ENCODE measurements at regions not wholly inside any gene's neighbourhood (a gene's known extent, or its start where the extent isn't known, plus 50 kb on each side); places are given as distances from the start of the nearest gene placed in this dataset.
A peak's percentile ranks its signal among the peaks of the same experiment; 100 is the strongest.

GRCh38 chr21:38959692-38960061 is 153.9 kb downstream of the ETS2 start:
- DNase-seq (ENCODE audit: extremely low read depth, low read depth) = no peak
- TF ChIP-seq CTCF (IDR thresholded peaks at IDR 0.05; ENCODE audit: low read depth, low read length) = no peak

- peak; percentile 48 for DNase-seq (ENCODE audit: extremely low read depth, low read depth)
- TF ChIP-seq CTCF (IDR thresholded peaks at IDR 0.05; ENCODE audit: low read depth, low read length) = no peak
Measured at GRCh38 chr21:38958940-38959691, 153.4 kb downstream of the ETS2 start.

- DNase-seq (ENCODE audit: extremely low read depth, low read depth) = no peak
- no peak for TF ChIP-seq CTCF (IDR thresholded peaks at IDR 0.05; ENCODE audit: low read depth, low read length)
Measured at GRCh38 chr21:38958323-38958705, 152.6 kb downstream of the ETS2 start.

- TF ChIP-seq CTCF (IDR thresholded peaks at IDR 0.05; ENCODE audit: low read depth, low read length) = no peak
- no peak for DNase-seq (ENCODE audit: extremely low read depth, low read depth)
Measured at GRCh38 chr21:38957575-38958322, 152.0 kb downstream of the ETS2 start.

GRCh38 chr21:38956856-38957571 is 151.3 kb downstream of the ETS2 start:
- TF ChIP-seq CTCF (IDR thresholded peaks at IDR 0.05; ENCODE audit: low read depth, low read length) = no peak
- DNase-seq (ENCODE audit: extremely low read depth, low read depth) = no peak

- TF ChIP-seq CTCF (IDR thresholded peaks at IDR 0.05; ENCODE audit: low read depth, low read length) = no peak
- no peak for DNase-seq (ENCODE audit: extremely low read depth, low read depth)
Measured at GRCh38 chr21:38956521-38956855, 150.8 kb downstream of the ETS2 start.

- TF ChIP-seq CTCF (IDR thresholded peaks at IDR 0.05; ENCODE audit: low read depth, low read length) = no peak
- DNase-seq (ENCODE audit: extremely low read depth, low read depth) = no peak
Measured at GRCh38 chr21:38956007-38956406, 150.3 kb downstream of the ETS2 start.

Data from AG09319 (cell line).